GM12873 (cell line): ENCODE measurements at regions not wholly inside any gene's neighbourhood (a gene's known extent, or its start where the extent isn't known, plus 50 kb on each side); places are given as distances from the start of the nearest gene placed in this dataset.

Source experiments
- TF ChIP-seq, protein P1 (sequence below): IDR thresholded peaks from 2 replicates; pipeline ENCODE4 v1.5.1; 2012; ENCODE audit warnings: low read depth, mild to moderate bottlenecking, moderate library complexity, low read length, control low read depth; ENCODE audit not compliant: insufficient read depth; ENCODE audit errors: missing control alignments

GRCh38 chr9:115192280-115192679 lies 74.3 kb upstream of the TNC start:
- TF ChIP-seq, protein P1, sequence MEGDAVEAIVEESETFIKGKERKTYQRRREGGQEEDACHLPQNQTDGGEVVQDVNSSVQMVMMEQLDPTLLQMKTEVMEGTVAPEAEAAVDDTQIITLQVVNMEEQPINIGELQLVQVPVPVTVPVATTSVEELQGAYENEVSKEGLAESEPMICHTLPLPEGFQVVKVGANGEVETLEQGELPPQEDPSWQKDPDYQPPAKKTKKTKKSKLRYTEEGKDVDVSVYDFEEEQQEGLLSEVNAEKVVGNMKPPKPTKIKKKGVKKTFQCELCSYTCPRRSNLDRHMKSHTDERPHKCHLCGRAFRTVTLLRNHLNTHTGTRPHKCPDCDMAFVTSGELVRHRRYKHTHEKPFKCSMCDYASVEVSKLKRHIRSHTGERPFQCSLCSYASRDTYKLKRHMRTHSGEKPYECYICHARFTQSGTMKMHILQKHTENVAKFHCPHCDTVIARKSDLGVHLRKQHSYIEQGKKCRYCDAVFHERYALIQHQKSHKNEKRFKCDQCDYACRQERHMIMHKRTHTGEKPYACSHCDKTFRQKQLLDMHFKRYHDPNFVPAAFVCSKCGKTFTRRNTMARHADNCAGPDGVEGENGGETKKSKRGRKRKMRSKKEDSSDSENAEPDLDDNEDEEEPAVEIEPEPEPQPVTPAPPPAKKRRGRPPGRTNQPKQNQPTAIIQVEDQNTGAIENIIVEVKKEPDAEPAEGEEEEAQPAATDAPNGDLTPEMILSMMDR, result no peak

- TF ChIP-seq, protein P1, result no peak
Observed at GRCh38 chr9:115192835-115193525, 75.0 kb upstream of the TNC start.

DNA sequence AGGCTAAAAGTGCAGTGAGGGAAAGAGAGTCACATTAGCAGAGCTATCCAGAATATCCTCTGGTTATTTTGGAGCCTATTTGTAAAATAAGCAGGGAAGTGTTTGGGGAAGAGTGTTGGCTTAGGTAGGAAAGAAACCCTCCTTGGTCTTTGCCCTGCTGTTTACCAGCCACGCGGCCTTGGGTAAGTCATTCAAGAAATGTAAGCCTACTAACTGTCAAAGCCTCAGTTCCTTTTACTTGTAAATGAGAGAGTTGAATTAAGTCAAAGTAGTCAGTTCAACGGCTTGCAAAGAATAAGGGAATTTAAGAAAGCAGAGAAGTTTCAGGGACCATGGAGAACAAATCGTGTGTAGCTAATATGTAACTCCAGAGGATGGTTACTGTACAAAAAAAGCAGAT lies 75.8 kb upstream of the TNC start:
- TF ChIP-seq, protein P1, result no peak

DNA sequence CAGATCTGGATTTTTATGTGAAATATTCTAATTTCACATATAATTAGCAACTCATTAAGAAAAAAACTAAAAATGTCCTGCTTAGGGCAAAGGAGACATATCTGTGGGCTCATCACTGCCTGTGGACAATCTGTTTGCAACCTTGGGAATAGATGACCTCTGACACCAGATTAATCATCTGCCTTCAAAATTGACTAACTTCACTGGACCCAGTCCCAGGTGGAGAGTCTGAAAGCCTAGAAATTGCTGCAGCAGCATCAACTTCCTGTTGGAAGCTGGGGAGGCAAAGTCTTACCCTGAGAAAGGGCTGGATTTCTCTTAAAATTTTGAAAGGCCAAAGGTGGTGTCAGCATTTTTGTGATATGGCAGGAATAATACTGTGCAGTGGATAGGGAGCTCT lies 76.3 kb upstream of the TNC start:
- TF ChIP-seq, protein P1, result no peak

- TF ChIP-seq, protein P1, result no peak
Observed at GRCh38 chr9:115195912-115196311, 78.0 kb upstream of the TNC start.

DNA sequence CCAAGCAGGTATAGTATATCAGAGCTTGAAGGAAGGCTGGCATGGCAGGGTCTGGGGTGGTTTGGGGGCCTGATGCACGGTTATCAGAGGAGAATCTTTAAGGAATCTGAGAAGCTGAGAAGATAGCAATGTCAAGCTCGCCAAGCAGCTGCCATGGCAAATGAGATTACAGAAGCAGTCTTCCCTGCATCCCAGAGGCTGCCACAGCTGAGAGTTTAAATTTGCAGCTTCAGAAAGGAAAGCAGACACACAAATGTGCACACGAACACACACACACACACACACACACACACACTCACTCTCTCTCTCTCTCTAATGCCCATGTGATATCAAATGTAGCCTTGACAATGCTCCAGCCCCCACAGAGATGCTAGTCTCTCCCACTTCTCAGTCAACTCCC lies 79.0 kb upstream of the TNC start:
- TF ChIP-seq, protein P1, result no peak

GRCh38 chr9:115198001-115198400 lies 80.0 kb upstream of the TNC start:
- TF ChIP-seq, protein P1, result no peak
